ENCODE measurements at regions not wholly inside any gene's neighbourhood (a gene's known extent, or its start where the extent isn't known, plus 50 kb on each side); places are given as distances from the start of the nearest gene placed in this dataset.

- POLR2A ChIA-PET: no interaction called here
- Histone ChIP-seq H3K4me3 (ENCODE audit: control insufficient read depth in 1 of 2, extremely low read depth in 1 of 2, low read length in 1 of 2) (no peak overlapping the region), H3K9me3 (no peaks in the 10 kb centered on the region), H3K27me3 (replicated peaks in 1 of 2; ENCODE audit: control insufficient read depth in 2 of 2, extremely low read depth in 1 of 2, insufficient read depth in 2 of 2, low read length in 1 of 2) (peaks cover 0 to 27% of the 10 kb centered on the region in 2 experiments), H3K4me1 (ENCODE audit: control insufficient read depth in 1 of 2, extremely low read depth in 1 of 2, insufficient read depth in 2 of 2, low read length in 2 of 2) (no peaks in the 10 kb centered on the region), H3K36me3 (ENCODE audit: control insufficient read depth in 2 of 2, extremely low read depth in 1 of 2, insufficient read depth in 1 of 2, low read length in 1 of 2) (no peaks in the 10 kb centered on the region), H3K27ac (ENCODE audit: low read length) (no peak overlapping the region)
- no peak overlapping the region for H3K4me3 Mint-ChIP-seq
- ATAC-seq (replicated peaks in 1 of 4) (no peak), DNase-seq (no peak)
- no peak overlapping the region for H3K27ac Mint-ChIP-seq
- CTCF ChIA-PET: interaction anchor here in 1 of 2 donors (0.6 kb wide), 1 partner anchor 1054 kb away, joined by 3 read pairs; no protein-coding TSS in a partner anchor
- WGBS (ENCODE audit: insufficient coverage): 73% methylated on average over 3 of the region's 8 CpGs
- H3K27me3 Mint-ChIP-seq: peaks cover 19 to 21% of the 10 kb centered on the region in 2 donors
- H3K4me1 Mint-ChIP-seq: no peaks in the 10 kb centered on the region
- H3K9me3 Mint-ChIP-seq: no peaks in the 10 kb centered on the region
- no peaks in the 10 kb centered on the region for H3K36me3 Mint-ChIP-seq
Measured at GRCh38 chr22:49101225-49101624, 726.4 kb downstream of the BRD1 start.

GRCh38 chr22:49100773-49101172 is 726.9 kb downstream of the BRD1 start:
- H3K4me3 ChIP-seq (ENCODE audit: control insufficient read depth in 1 of 2, extremely low read depth in 1 of 2, low read length in 1 of 2): no peak overlapping the region
- ATAC-seq (replicated peaks in 1 of 4): no peak
- no peaks in the 10 kb centered on the region for H3K36me3 ChIP-seq (ENCODE audit: control insufficient read depth in 2 of 2, extremely low read depth in 1 of 2, insufficient read depth in 1 of 2, low read length in 1 of 2)
- POLR2A ChIA-PET: no interaction called here
- no peak overlapping the region for H3K4me3 Mint-ChIP-seq
- H3K4me1 ChIP-seq (ENCODE audit: control insufficient read depth in 1 of 2, extremely low read depth in 1 of 2, insufficient read depth in 2 of 2, low read length in 2 of 2): no peaks in the 10 kb centered on the region
- WGBS (ENCODE audit: insufficient coverage): 38% methylated on average over 14 of the region's 17 CpGs
- CTCF ChIA-PET: no interaction called here
- no peaks in the 10 kb centered on the region for H3K36me3 Mint-ChIP-seq
- no peaks in the 10 kb centered on the region for H3K9me3 Mint-ChIP-seq
- H3K9me3 ChIP-seq: no peaks in the 10 kb centered on the region
- H3K27me3 ChIP-seq (replicated peaks in 1 of 2; ENCODE audit: control insufficient read depth in 2 of 2, extremely low read depth in 1 of 2, insufficient read depth in 2 of 2, low read length in 1 of 2): peaks cover 0 to 23% of the 10 kb centered on the region in 2 experiments
- no peak overlapping the region for H3K27ac ChIP-seq (ENCODE audit: low read length)
- H3K27ac Mint-ChIP-seq: no peak overlapping the region
- DNase-seq: no peak
- peaks cover 18 to 19% of the 10 kb centered on the region in 2 donors for H3K27me3 Mint-ChIP-seq
- H3K4me1 Mint-ChIP-seq: no peaks in the 10 kb centered on the region

GRCh38 chr22:49100316-49100715 is 727.4 kb downstream of the BRD1 start:
- no peaks in the 10 kb centered on the region for H3K36me3 Mint-ChIP-seq
- no peak overlapping the region for H3K27ac Mint-ChIP-seq
- ATAC-seq (replicated peaks in 1 of 4) (no peak), DNase-seq (no peak)
- no peaks in the 10 kb centered on the region for H3K9me3 Mint-ChIP-seq
- CTCF ChIA-PET: no interaction called here
- H3K27me3 ChIP-seq (replicated peaks in 1 of 2; ENCODE audit: control insufficient read depth in 2 of 2, extremely low read depth in 1 of 2, insufficient read depth in 2 of 2, low read length in 1 of 2): peaks cover 0 to 25% of the 10 kb centered on the region in 2 experiments
- H3K4me1 Mint-ChIP-seq: no peaks in the 10 kb centered on the region
- no peaks in the 10 kb centered on the region for H3K4me1 ChIP-seq (ENCODE audit: control insufficient read depth in 1 of 2, extremely low read depth in 1 of 2, insufficient read depth in 2 of 2, low read length in 2 of 2)
- H3K27ac ChIP-seq (ENCODE audit: low read length): no peak overlapping the region
- no peak overlapping the region for H3K4me3 ChIP-seq (ENCODE audit: control insufficient read depth in 1 of 2, extremely low read depth in 1 of 2, low read length in 1 of 2)
- H3K9me3 ChIP-seq: no peaks in the 10 kb centered on the region
- peaks cover 18 to 19% of the 10 kb centered on the region in 2 donors for H3K27me3 Mint-ChIP-seq
- no peak overlapping the region for H3K4me3 Mint-ChIP-seq
- POLR2A ChIA-PET: no interaction called here
- 68% methylated on average over 9 of the region's 9 CpGs for WGBS (ENCODE audit: insufficient coverage)
- no peaks in the 10 kb centered on the region for H3K36me3 ChIP-seq (ENCODE audit: control insufficient read depth in 2 of 2, extremely low read depth in 1 of 2, insufficient read depth in 1 of 2, low read length in 1 of 2)

- no peaks in the 10 kb centered on the region for H3K4me1 Mint-ChIP-seq
- 87% methylated on average over 13 of the region's 15 CpGs for WGBS (ENCODE audit: insufficient coverage)
- POLR2A ChIA-PET: no interaction called here
Measured at GRCh38 chr22:49099496-49100124, 728.1 kb downstream of the BRD1 start.

GRCh38 chr22:49099089-49099488 is 728.6 kb downstream of the BRD1 start:
- no peaks in the 10 kb centered on the region for H3K9me3 ChIP-seq
- DNase-seq (no peak), ATAC-seq (replicated peaks in 1 of 4) (no peak)
- Mint-ChIP-seq H3K27ac (no peak overlapping the region), H3K9me3 (no peaks in the 10 kb centered on the region), H3K4me1 (no peaks in the 10 kb centered on the region), H3K4me3 (no peak overlapping the region), H3K27me3 (peaks cover 14 to 17% of the 10 kb centered on the region in 2 donors), H3K36me3 (no peaks in the 10 kb centered on the region)
- WGBS (ENCODE audit: insufficient coverage): 83% methylated on average over 2 of the region's 14 CpGs
- no peak overlapping the region for H3K27ac ChIP-seq (ENCODE audit: low read length)
- H3K4me3 ChIP-seq (ENCODE audit: control insufficient read depth in 1 of 2, extremely low read depth in 1 of 2, low read length in 1 of 2): no peak overlapping the region
- H3K4me1 ChIP-seq (ENCODE audit: control insufficient read depth in 1 of 2, extremely low read depth in 1 of 2, insufficient read depth in 2 of 2, low read length in 2 of 2): no peaks in the 10 kb centered on the region
- ChIA-PET CTCF (no interaction called here), POLR2A (no interaction called here)
- no peaks in the 10 kb centered on the region for H3K36me3 ChIP-seq (ENCODE audit: control insufficient read depth in 2 of 2, extremely low read depth in 1 of 2, insufficient read depth in 1 of 2, low read length in 1 of 2)
- H3K27me3 ChIP-seq (replicated peaks in 1 of 2; ENCODE audit: control insufficient read depth in 2 of 2, extremely low read depth in 1 of 2, insufficient read depth in 2 of 2, low read length in 1 of 2): peaks cover 0 to 26% of the 10 kb centered on the region in 2 experiments

More at GRCh38 chr22:49099496-49100124, 728.1 kb downstream of the BRD1 start:
- ATAC-seq (replicated peaks in 1 of 4) (no peak), DNase-seq (no peak)
- CTCF ChIA-PET: no interaction called here
- Histone ChIP-seq H3K9me3 (no peaks in the 10 kb centered on the region), H3K27ac (ENCODE audit: low read length) (no peak overlapping the region), H3K27me3 (replicated peaks in 1 of 2; ENCODE audit: control insufficient read depth in 2 of 2, extremely low read depth in 1 of 2, insufficient read depth in 2 of 2, low read length in 1 of 2) (peaks cover 0 to 26% of the 10 kb centered on the region in 2 experiments), H3K36me3 (ENCODE audit: control insufficient read depth in 2 of 2, extremely low read depth in 1 of 2, insufficient read depth in 1 of 2, low read length in 1 of 2) (no peaks in the 10 kb centered on the region), H3K4me1 (ENCODE audit: control insufficient read depth in 1 of 2, extremely low read depth in 1 of 2, insufficient read depth in 2 of 2, low read length in 2 of 2) (no peaks in the 10 kb centered on the region), H3K4me3 (ENCODE audit: control insufficient read depth in 1 of 2, extremely low read depth in 1 of 2, low read length in 1 of 2) (no peak overlapping the region)
- Mint-ChIP-seq H3K36me3 (no peaks in the 10 kb centered on the region), H3K9me3 (no peaks in the 10 kb centered on the region), H3K27me3 (peaks cover 17 to 18% of the 10 kb centered on the region in 2 donors), H3K27ac (no peak overlapping the region), H3K4me3 (no peak overlapping the region)

GRCh38 chr22:49097966-49098365 is 729.7 kb downstream of the BRD1 start:
- no peaks in the 10 kb centered on the region for H3K9me3 ChIP-seq
- no peak overlapping the region for H3K4me3 Mint-ChIP-seq
- no peak for DNase-seq
- no peaks in the 10 kb centered on the region for H3K4me1 Mint-ChIP-seq
- no peaks in the 10 kb centered on the region for H3K36me3 ChIP-seq (ENCODE audit: control insufficient read depth in 2 of 2, extremely low read depth in 1 of 2, insufficient read depth in 1 of 2, low read length in 1 of 2)
- no peak for ATAC-seq (replicated peaks in 1 of 4)
- no peaks in the 10 kb centered on the region for H3K4me1 ChIP-seq (ENCODE audit: control insufficient read depth in 1 of 2, extremely low read depth in 1 of 2, insufficient read depth in 2 of 2, low read length in 2 of 2)
- H3K27ac Mint-ChIP-seq: no peak overlapping the region
- peaks cover 14 to 17% of the 10 kb centered on the region in 2 donors for H3K27me3 Mint-ChIP-seq
- peaks cover 0 to 25% of the 10 kb centered on the region in 2 experiments for H3K27me3 ChIP-seq (replicated peaks in 1 of 2; ENCODE audit: control insufficient read depth in 2 of 2, extremely low read depth in 1 of 2, insufficient read depth in 2 of 2, low read length in 1 of 2)
- no peak overlapping the region for H3K4me3 ChIP-seq (ENCODE audit: control insufficient read depth in 1 of 2, extremely low read depth in 1 of 2, low read length in 1 of 2)
- WGBS (ENCODE audit: insufficient coverage): 85% methylated on average over 7 of the region's 10 CpGs
- no peaks in the 10 kb centered on the region for H3K36me3 Mint-ChIP-seq
- POLR2A ChIA-PET: no interaction called here
- CTCF ChIA-PET: no interaction called here
- H3K27ac ChIP-seq (ENCODE audit: low read length): no peak overlapping the region
- no peaks in the 10 kb centered on the region for H3K9me3 Mint-ChIP-seq

Measured in T-cell (primary cell).